Endodermal cell (in vitro differentiated cells): ENCODE measurements at regions not wholly inside any gene's neighbourhood (a gene's known extent, or its start where the extent isn't known, plus 50 kb on each side); places are given as distances from the start of the nearest gene placed in this dataset.

Source experiments
- DNase-seq: peaks from one replicate; pipeline ENCODE4 v3.0.0-alpha.2; 2017
- H3K27ac ChIP-seq: 2 replicates; pipeline ENCODE4 v1.5.1; 2013; ENCODE audit warnings: mild to moderate bottlenecking, low read depth, low read length, moderate library complexity
- H3K27me3 ChIP-seq: 2 replicates; pipeline ENCODE4 v1.6.1; 2013; ENCODE audit warnings: mild to moderate bottlenecking, low read length, moderate library complexity; ENCODE audit not compliant: insufficient read depth, control insufficient read depth, poor library complexity, severe bottlenecking
- H3K36me3 ChIP-seq: 2 replicates; pipeline ENCODE4 v1.7.0; 2013; ENCODE audit warnings: mild to moderate bottlenecking, low read length, moderate library complexity; ENCODE audit not compliant: control insufficient read depth, insufficient read depth
- H3K4me1 ChIP-seq: one replicate; pipeline ENCODE4 v1.7.0; 2013; ENCODE audit warnings: low read length; ENCODE audit not compliant: control insufficient read depth, insufficient read depth
- H3K4me3 ChIP-seq: 2 replicates; pipeline ENCODE4 v1.5.1; 2013; ENCODE audit warnings: mild to moderate bottlenecking, low read length, moderate library complexity
- H3K9ac ChIP-seq: 2 replicates; pipeline ENCODE4 v1.6.1; 2013; ENCODE audit warnings: mild to moderate bottlenecking, low read length, moderate library complexity; ENCODE audit not compliant: poor library complexity, severe bottlenecking; ENCODE audit errors: extremely low read depth
- H3K9me3 ChIP-seq: 2 replicates; pipeline ENCODE4 v1.6.1; 2013; ENCODE audit warnings: mild to moderate bottlenecking, low read length, moderate library complexity; ENCODE audit not compliant: control insufficient read depth
- H3K27ac Mint-ChIP-seq: 2 replicates; pipeline ENCODE4 v1.8.0; 2020; ENCODE audit warnings: mixed read lengths
- H3K27me3 Mint-ChIP-seq: 2 replicates; pipeline ENCODE4 v1.8.0; 2021; ENCODE audit warnings: mild to moderate bottlenecking, mixed read lengths; ENCODE audit not compliant: insufficient read depth
- H3K36me3 Mint-ChIP-seq: 2 replicates; pipeline ENCODE4 v1.8.0; 2020; ENCODE audit warnings: low read depth, mixed read lengths
- H3K4me1 Mint-ChIP-seq: 2 replicates; pipeline ENCODE4 v1.8.0; 2020; ENCODE audit warnings: mixed read lengths
- H3K4me3 Mint-ChIP-seq: 2 replicates; pipeline ENCODE4 v1.8.0; 2020; ENCODE audit warnings: mild to moderate bottlenecking, moderate library complexity, mixed read lengths
- H3K9me3 Mint-ChIP-seq: 2 replicates; pipeline ENCODE4 v1.8.0; 2020; ENCODE audit warnings: mild to moderate bottlenecking, mixed read lengths
- CTCF ChIP-seq: fragments of 200-600 bp; sonication (generic); conservative IDR thresholded peaks from 2 replicates; pipeline ENCODE4 v1.5.0; 2021; ENCODE audit warnings: antibody characterized with exemption, mild to moderate bottlenecking
- WGBS, 2 experiments: methylation state at CpG; one replicate each; pipeline versions ENCODE4 v1.1.5 to v1.1.7; 2013; ENCODE audit warnings: missing lambda C conversion rate in 2 of 2, mixed read lengths in 1 of 2; ENCODE audit not compliant: insufficient coverage in 1 of 2, insufficient read length in 1 of 2; 5-methylcytosine and 5-hydroxymethylcytosine counted together

DNA sequence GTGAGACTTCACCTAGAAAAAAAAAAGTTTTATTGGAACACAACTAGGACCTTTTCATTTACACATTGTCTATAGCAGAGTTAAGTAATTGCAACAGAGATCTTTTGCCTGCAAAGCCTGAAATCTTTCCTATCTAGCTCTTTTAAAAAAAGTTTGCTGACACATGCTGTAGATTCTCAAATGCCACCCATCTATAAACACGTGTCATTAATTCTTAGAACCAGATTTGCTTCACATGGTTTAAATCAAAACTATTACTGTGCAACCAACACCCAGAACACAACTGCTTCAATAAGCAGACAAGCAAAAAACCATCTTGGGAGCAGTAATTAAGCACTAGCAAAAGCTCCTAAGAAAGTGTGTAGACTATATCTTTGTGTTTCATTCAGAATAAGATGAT is 55.0 kb downstream of the OXSM start:
- Histone ChIP-seq H3K27me3 (no peaks in the 10 kb centered on the region), H3K9me3 (no peaks in the 10 kb centered on the region), H3K4me3 (no peak overlapping the region), H3K9ac (no peak overlapping the region), H3K27ac (no peak overlapping the region), H3K4me1 (no peaks in the 10 kb centered on the region), H3K36me3 (no peaks in the 10 kb centered on the region)
- no peaks in the 10 kb centered on the region for H3K9me3 Mint-ChIP-seq
- peaks cover 3% of the 10 kb centered on the region for H3K4me1 Mint-ChIP-seq
- WGBS, 2 experiments, result 81 to 100% methylated on average over 1 of the region's 1 CpG
- no peaks in the 10 kb centered on the region for H3K36me3 Mint-ChIP-seq
- H3K4me3 Mint-ChIP-seq, result no peak overlapping the region
- no peak overlapping the region for H3K27ac Mint-ChIP-seq
- TF ChIP-seq CTCF, result no peak
- DNase-seq, result no peak
- H3K27me3 Mint-ChIP-seq, result no peaks in the 10 kb centered on the region

DNA sequence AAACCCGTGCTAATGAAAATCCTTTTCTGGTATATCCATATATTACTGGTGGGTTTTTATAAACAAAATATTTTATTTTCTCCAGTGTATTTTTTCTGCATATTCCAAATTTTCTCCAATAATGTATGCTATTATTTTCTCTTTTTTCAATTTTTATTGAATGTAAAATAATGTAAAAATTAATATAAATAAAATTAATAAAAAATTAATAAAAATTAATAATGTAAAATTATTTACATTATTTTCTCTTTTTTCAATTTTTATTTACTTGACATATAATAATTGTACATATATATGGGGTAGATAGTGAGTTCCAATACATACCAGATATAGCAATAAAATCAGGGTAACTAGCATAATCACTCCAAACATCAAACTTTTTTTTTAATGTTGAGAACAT is 56.4 kb downstream of the OXSM start:
- no peak overlapping the region for H3K27ac Mint-ChIP-seq
- no peak overlapping the region for H3K4me3 Mint-ChIP-seq
- DNase-seq, result no peak
- H3K4me1 Mint-ChIP-seq, result peaks cover 4% of the 10 kb centered on the region
- H3K9me3 Mint-ChIP-seq, result peaks cover 2% of the 10 kb centered on the region
- Histone ChIP-seq H3K4me3 (no peak overlapping the region), H3K4me1 (no peaks in the 10 kb centered on the region), H3K27ac (no peak overlapping the region), H3K27me3 (no peaks in the 10 kb centered on the region), H3K9ac (no peak overlapping the region), H3K36me3 (no peaks in the 10 kb centered on the region), H3K9me3 (no peaks in the 10 kb centered on the region)
- H3K36me3 Mint-ChIP-seq, result peaks cover under 1% of the 10 kb centered on the region
- no CpG with 5 or more reads among the region's 1 CpG for WGBS, 2 experiments
- no peaks in the 10 kb centered on the region for H3K27me3 Mint-ChIP-seq
- no peak for TF ChIP-seq CTCF

DNA sequence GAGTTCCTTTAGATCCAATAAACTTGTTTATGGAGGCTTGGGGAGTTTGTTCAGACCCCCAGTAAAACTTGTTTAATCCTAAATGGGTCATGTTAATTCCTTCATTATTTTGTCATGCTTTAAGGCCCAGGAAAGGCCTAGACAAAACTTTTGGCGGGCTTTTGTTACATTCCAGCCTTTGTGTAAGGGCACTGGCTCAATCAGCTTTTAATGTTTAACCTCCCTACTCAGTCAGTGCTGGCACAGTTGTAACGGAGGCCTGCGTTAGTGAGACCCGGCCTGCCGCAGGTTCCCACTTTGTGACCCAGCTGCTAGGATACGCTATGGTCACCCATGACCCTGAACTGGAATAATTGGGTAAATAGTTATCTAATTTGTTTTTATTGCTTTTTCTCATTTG is 59.2 kb downstream of the OXSM start:
- H3K27ac ChIP-seq, result no peak overlapping the region
- H3K9me3 ChIP-seq, result no peaks in the 10 kb centered on the region
- no peak for DNase-seq
- H3K27me3 ChIP-seq, result no peaks in the 10 kb centered on the region
- peaks cover 12% of the 10 kb centered on the region for H3K9me3 Mint-ChIP-seq
- no peaks in the 10 kb centered on the region for H3K4me1 ChIP-seq
- H3K9ac ChIP-seq, result no peak overlapping the region
- H3K4me3 Mint-ChIP-seq, result no peak overlapping the region
- 75 to 96% methylated on average over 1 to 6 of the region's 6 CpGs for WGBS, 2 experiments
- peaks cover 5% of the 10 kb centered on the region for H3K4me1 Mint-ChIP-seq
- TF ChIP-seq CTCF, result no peak
- no peak overlapping the region for H3K27ac Mint-ChIP-seq
- peaks cover 2% of the 10 kb centered on the region for H3K36me3 Mint-ChIP-seq
- H3K27me3 Mint-ChIP-seq, result no peaks in the 10 kb centered on the region
- no peaks in the 10 kb centered on the region for H3K36me3 ChIP-seq
- H3K4me3 ChIP-seq, result no peak overlapping the region
